ENCODE measurements at regions not wholly inside any gene's neighbourhood (a gene's known extent, or its start where the extent isn't known, plus 50 kb on each side); places are given as distances from the start of the nearest gene placed in this dataset.

- Mint-ChIP-seq H3K4me3 (no peak overlapping the region), H3K9me3 (no peaks in the 10 kb centered on the region), H3K36me3 (ENCODE audit: low read depth) (no peaks in the 10 kb centered on the region), H3K27ac (no peak overlapping the region), H3K27me3 (peaks cover 20% of the 10 kb centered on the region), H3K4me1 (peaks cover 1% of the 10 kb centered on the region)
- TF ChIP-seq, protein P1, sequence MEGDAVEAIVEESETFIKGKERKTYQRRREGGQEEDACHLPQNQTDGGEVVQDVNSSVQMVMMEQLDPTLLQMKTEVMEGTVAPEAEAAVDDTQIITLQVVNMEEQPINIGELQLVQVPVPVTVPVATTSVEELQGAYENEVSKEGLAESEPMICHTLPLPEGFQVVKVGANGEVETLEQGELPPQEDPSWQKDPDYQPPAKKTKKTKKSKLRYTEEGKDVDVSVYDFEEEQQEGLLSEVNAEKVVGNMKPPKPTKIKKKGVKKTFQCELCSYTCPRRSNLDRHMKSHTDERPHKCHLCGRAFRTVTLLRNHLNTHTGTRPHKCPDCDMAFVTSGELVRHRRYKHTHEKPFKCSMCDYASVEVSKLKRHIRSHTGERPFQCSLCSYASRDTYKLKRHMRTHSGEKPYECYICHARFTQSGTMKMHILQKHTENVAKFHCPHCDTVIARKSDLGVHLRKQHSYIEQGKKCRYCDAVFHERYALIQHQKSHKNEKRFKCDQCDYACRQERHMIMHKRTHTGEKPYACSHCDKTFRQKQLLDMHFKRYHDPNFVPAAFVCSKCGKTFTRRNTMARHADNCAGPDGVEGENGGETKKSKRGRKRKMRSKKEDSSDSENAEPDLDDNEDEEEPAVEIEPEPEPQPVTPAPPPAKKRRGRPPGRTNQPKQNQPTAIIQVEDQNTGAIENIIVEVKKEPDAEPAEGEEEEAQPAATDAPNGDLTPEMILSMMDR (IDR thresholded peaks at IDR 0.05), result no peak
- CTCF ChIA-PET, result no interaction called here
- POLR2A ChIA-PET, result no interaction called here
- DNase-seq (no peak), ATAC-seq (ENCODE audit: low read depth) (no peak)
- intact Hi-C loops (cut with micrococcal nuclease), result no loop called here
These were observed 294.8 kb upstream of the STT3B start for GRCh38 chr3:31237887-31238286.

- H3K27ac Mint-ChIP-seq, result no peak overlapping the region
- intact Hi-C loops (cut with micrococcal nuclease), result no loop called here
- no peaks in the 10 kb centered on the region for H3K36me3 Mint-ChIP-seq (ENCODE audit: low read depth)
- CTCF ChIA-PET, result no interaction called here
- POLR2A ChIA-PET, result no interaction called here
- ATAC-seq (ENCODE audit: low read depth) (no peak), DNase-seq (no peak)
- H3K4me3 Mint-ChIP-seq, result no peak overlapping the region
- no peaks in the 10 kb centered on the region for H3K4me1 Mint-ChIP-seq
- H3K9me3 Mint-ChIP-seq, result no peaks in the 10 kb centered on the region
- peaks cover 22% of the 10 kb centered on the region for H3K27me3 Mint-ChIP-seq
- TF ChIP-seq, protein P1 (IDR thresholded peaks at IDR 0.05), result no peak
These were observed 292.7 kb upstream of the STT3B start for GRCh38 chr3:31240013-31240412.

DNA sequence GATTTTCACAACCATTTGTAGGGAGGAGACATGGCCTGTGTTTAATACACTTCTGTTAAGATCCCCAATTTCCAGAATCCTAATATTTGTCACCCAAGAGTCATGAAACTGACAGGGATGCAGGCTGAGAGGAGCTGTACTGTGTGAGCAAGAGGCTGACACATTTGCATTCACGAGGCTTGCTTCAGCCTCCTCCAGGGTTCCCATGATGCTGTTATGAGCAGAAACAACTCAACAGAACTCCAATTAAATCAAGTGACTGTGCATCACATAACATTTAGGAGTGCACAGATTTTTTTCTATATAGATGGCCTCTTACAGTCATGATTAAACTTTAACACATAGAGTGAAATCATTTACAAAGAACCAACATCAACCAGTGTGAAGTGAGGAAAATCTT lies 292.3 kb upstream of the STT3B start:
- intact Hi-C loops (cut with micrococcal nuclease), result no loop called here
- TF ChIP-seq, protein P1 (IDR thresholded peaks at IDR 0.05), result no peak
- Mint-ChIP-seq H3K4me1 (no peaks in the 10 kb centered on the region), H3K9me3 (no peaks in the 10 kb centered on the region), H3K27me3 (peaks cover 21% of the 10 kb centered on the region), H3K4me3 (no peak overlapping the region), H3K36me3 (ENCODE audit: low read depth) (no peaks in the 10 kb centered on the region), H3K27ac (no peak overlapping the region)
- ATAC-seq (ENCODE audit: low read depth) (no peak), DNase-seq (no peak)
- ChIA-PET POLR2A (no interaction called here), CTCF (no interaction called here)

- POLR2A ChIA-PET, result no interaction called here
- ATAC-seq (ENCODE audit: low read depth), result no peak
- intact Hi-C loops (cut with micrococcal nuclease), result no loop called here
These were observed 291.9 kb upstream of the STT3B start for GRCh38 chr3:31240874-31241273.

DNA sequence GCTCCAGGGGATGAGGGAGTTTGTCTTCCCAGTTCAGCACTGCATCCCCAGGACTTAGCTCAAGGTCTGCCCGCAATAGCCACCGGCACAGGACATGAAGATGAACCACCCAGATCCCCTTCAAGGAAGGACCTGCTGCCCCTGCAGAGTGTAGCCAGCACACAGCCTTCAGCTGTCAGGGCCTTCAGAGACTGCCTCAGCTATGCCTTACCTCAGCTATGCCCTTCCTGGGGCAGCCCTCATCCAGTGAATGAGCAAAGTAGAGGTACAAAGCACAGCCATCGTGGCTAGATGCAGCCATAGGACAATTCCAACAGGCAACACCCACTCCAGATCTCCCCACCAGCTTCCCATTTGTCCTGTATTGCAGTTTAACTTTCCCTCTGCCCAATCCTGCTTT lies 291.2 kb upstream of the STT3B start:
- no peaks in the 10 kb centered on the region for H3K9me3 Mint-ChIP-seq
- no peak for DNase-seq
- H3K36me3 Mint-ChIP-seq (ENCODE audit: low read depth), result no peaks in the 10 kb centered on the region
- ChIA-PET POLR2A (no interaction called here), CTCF (no interaction called here)
- H3K4me1 Mint-ChIP-seq, result no peaks in the 10 kb centered on the region
- H3K27me3 Mint-ChIP-seq, result peaks cover 12% of the 10 kb centered on the region
- no peak overlapping the region for H3K4me3 Mint-ChIP-seq
- H3K27ac Mint-ChIP-seq, result no peak overlapping the region
- ATAC-seq (ENCODE audit: low read depth), result no peak
- intact Hi-C loops (cut with micrococcal nuclease), result no loop called here
- TF ChIP-seq, protein P1 (IDR thresholded peaks at IDR 0.05), result no peak

More at GRCh38 chr3:31240874-31241273, 291.9 kb upstream of the STT3B start:
- Mint-ChIP-seq H3K9me3 (no peaks in the 10 kb centered on the region), H3K27ac (no peak overlapping the region), H3K36me3 (ENCODE audit: low read depth) (no peaks in the 10 kb centered on the region), H3K27me3 (peaks cover 17% of the 10 kb centered on the region), H3K4me1 (no peaks in the 10 kb centered on the region), H3K4me3 (no peak overlapping the region)
- CTCF ChIA-PET, result no interaction called here
- no peak for DNase-seq
- TF ChIP-seq, protein P1 (IDR thresholded peaks at IDR 0.05), result no peak

Measured in activated B cell treated with CpG ODN at 0.5 μM for 24 hours (primary cell).